ENCODE measurements at regions not wholly inside any gene's neighbourhood (a gene's known extent, or its start where the extent isn't known, plus 50 kb on each side); places are given as distances from the start of the nearest gene placed in this dataset.

- H3K4me3 ChIP-seq (ENCODE audit: low read depth, low read length): no peak overlapping the region
- H3K36me3 ChIP-seq (ENCODE audit: control insufficient read depth, insufficient read depth, low read length): no peaks in the 10 kb centered on the region
- no peaks in the 10 kb centered on the region for H3K27me3 ChIP-seq (ENCODE audit: control insufficient read depth, insufficient read depth, low read length)
- TF ChIP-seq CTCF (IDR thresholded peaks at IDR 0.05; ENCODE audit: insufficient read depth, low read length, poor library complexity, severe bottlenecking): no peak
- no peak for DNase-seq (ENCODE audit: low read depth)
Observed at GRCh38 chr10:31606841-31607240, 287.8 kb downstream of the ZEB1 start.

GRCh38 chr10:31605861-31606525 lies 287.0 kb downstream of the ZEB1 start:
- no peaks in the 10 kb centered on the region for H3K36me3 ChIP-seq (ENCODE audit: control insufficient read depth, insufficient read depth, low read length)
- no peak for TF ChIP-seq CTCF (IDR thresholded peaks at IDR 0.05; ENCODE audit: insufficient read depth, low read length, poor library complexity, severe bottlenecking)
- DNase-seq (ENCODE audit: low read depth): no peak
- no peak overlapping the region for H3K4me3 ChIP-seq (ENCODE audit: low read depth, low read length)
- H3K27me3 ChIP-seq (ENCODE audit: control insufficient read depth, insufficient read depth, low read length): no peaks in the 10 kb centered on the region

GRCh38 chr10:31605426-31605825 lies 286.4 kb downstream of the ZEB1 start:
- Histone ChIP-seq H3K27me3 (ENCODE audit: control insufficient read depth, insufficient read depth, low read length) (no peaks in the 10 kb centered on the region), H3K36me3 (ENCODE audit: control insufficient read depth, insufficient read depth, low read length) (no peaks in the 10 kb centered on the region), H3K4me3 (ENCODE audit: low read depth, low read length) (no peak overlapping the region)
- DNase-seq (ENCODE audit: low read depth): no peak
- no peak for TF ChIP-seq CTCF (IDR thresholded peaks at IDR 0.05; ENCODE audit: insufficient read depth, low read length, poor library complexity, severe bottlenecking)

- TF ChIP-seq CTCF (IDR thresholded peaks at IDR 0.05; ENCODE audit: insufficient read depth, low read length, poor library complexity, severe bottlenecking): no peak
- H3K27me3 ChIP-seq (ENCODE audit: control insufficient read depth, insufficient read depth, low read length): no peaks in the 10 kb centered on the region
- no peaks in the 10 kb centered on the region for H3K36me3 ChIP-seq (ENCODE audit: control insufficient read depth, insufficient read depth, low read length)
- H3K4me3 ChIP-seq (ENCODE audit: low read depth, low read length): no peak overlapping the region
- DNase-seq (ENCODE audit: low read depth): no peak
Observed at GRCh38 chr10:31604646-31605170, 285.7 kb downstream of the ZEB1 start.

GRCh38 chr10:31604096-31604495 lies 285.1 kb downstream of the ZEB1 start:
- Histone ChIP-seq H3K27me3 (ENCODE audit: control insufficient read depth, insufficient read depth, low read length) (no peaks in the 10 kb centered on the region), H3K36me3 (ENCODE audit: control insufficient read depth, insufficient read depth, low read length) (no peaks in the 10 kb centered on the region), H3K4me3 (ENCODE audit: low read depth, low read length) (peak overlapping the region; percentile 60)
- DNase-seq (ENCODE audit: low read depth): no peak
- TF ChIP-seq CTCF (IDR thresholded peaks at IDR 0.05; ENCODE audit: insufficient read depth, low read length, poor library complexity, severe bottlenecking): no peak

Measured in kidney epithelial cell (primary cell).